GM18868 (cell line): ENCODE measurements at regions not wholly inside any gene's neighbourhood (a gene's known extent, or its start where the extent isn't known, plus 50 kb on each side); places are given as distances from the start of the nearest gene placed in this dataset.

ENCODE experiments used
- ATAC-seq: cut with Tn5 transposase; IDR thresholded peaks from one replicate; pipeline ENCODE4 v1.9.1; 2021; ENCODE audit warnings: mild to moderate bottlenecking, moderate library complexity; ENCODE audit not compliant: unreplicated experiment

- no peak for ATAC-seq
These were observed 807.5 kb downstream of the VRK1 start for GRCh38 chr14:97604731-97605130.

- no peak for ATAC-seq
These were observed 821.2 kb downstream of the VRK1 start for GRCh38 chr14:97618401-97618800.

GRCh38 chr14:97618917-97619690 is 821.9 kb downstream of the VRK1 start:
- ATAC-seq = no peak

- ATAC-seq = no peak
These were observed 822.9 kb downstream of the VRK1 start for GRCh38 chr14:97620066-97620465.

GRCh38 chr14:97624985-97625384 is 827.8 kb downstream of the VRK1 start:
- no peak for ATAC-seq

GRCh38 chr14:97625477-97625876 is 828.3 kb downstream of the VRK1 start:
- ATAC-seq = no peak

- no peak for ATAC-seq
These were observed 828.9 kb downstream of the VRK1 start for GRCh38 chr14:97626088-97626487.

GRCh38 chr14:97630249-97630648 is 833.1 kb downstream of the VRK1 start:
- no peak for ATAC-seq

- ATAC-seq = no peak
These were observed 836.1 kb downstream of the VRK1 start for GRCh38 chr14:97633131-97633738.

GRCh38 chr14:97634751-97635150 is 837.6 kb downstream of the VRK1 start:
- no peak for ATAC-seq

GRCh38 chr14:97638864-97639263 is 841.7 kb downstream of the VRK1 start:
- no peak for ATAC-seq

GRCh38 chr14:97640031-97640430 is 842.8 kb downstream of the VRK1 start:
- ATAC-seq = no peak

- no peak for ATAC-seq
These were observed 844.6 kb downstream of the VRK1 start for GRCh38 chr14:97641827-97642226.

GRCh38 chr14:97642631-97643030 is 845.4 kb downstream of the VRK1 start:
- no peak for ATAC-seq

GRCh38 chr14:97644365-97644764 is 847.2 kb downstream of the VRK1 start:
- ATAC-seq = no peak

- no peak for ATAC-seq
These were observed 852.6 kb downstream of the VRK1 start for GRCh38 chr14:97649752-97650151.

GRCh38 chr14:97655169-97655948 is 858.2 kb downstream of the VRK1 start:
- ATAC-seq = no peak

GRCh38 chr14:97657609-97658008 is 860.4 kb downstream of the VRK1 start:
- no peak for ATAC-seq

GRCh38 chr14:97687944-97688630 is 890.9 kb downstream of the VRK1 start:
- no peak for ATAC-seq

GRCh38 chr14:97688631-97689336 is 891.6 kb downstream of the VRK1 start:
- no peak for ATAC-seq

GRCh38 chr14:97692084-97692483 is 894.9 kb downstream of the VRK1 start:
- ATAC-seq = no peak
